NCI-H460 (cell line): ENCODE measurements at regions not wholly inside any gene's neighbourhood (a gene's known extent, or its start where the extent isn't known, plus 50 kb on each side); places are given as distances from the start of the nearest gene placed in this dataset.
"Not testable (repeated sequence)": the region's sequence is repeated elsewhere in the genome, so short reads cannot be mapped to it uniquely, and the experiment has no call there.

Source experiments
- DNase-seq: peaks from one replicate; pipeline ENCODE4 v3.0.0-alpha.2; 2016; ENCODE audit warnings: low read depth; ENCODE audit errors: extremely low read depth

- DNase-seq = no peak
Observed at GRCh38 chr5:67960939-67961338, 254.6 kb upstream of the PIK3R1 start.

- DNase-seq = no peak
Observed at GRCh38 chr5:67957374-67957773, 258.2 kb upstream of the PIK3R1 start.

- no peak for DNase-seq
Observed at GRCh38 chr5:67954351-67954750, 261.2 kb upstream of the PIK3R1 start.

- no peak for DNase-seq
Observed at GRCh38 chr5:67942421-67942820, 273.1 kb upstream of the PIK3R1 start.

GRCh38 chr5:67941614-67942401, 273.7 kb upstream of the PIK3R1 start:
- DNase-seq = no peak

- no peak for DNase-seq
Observed at GRCh38 chr5:67935908-67936566, 279.5 kb upstream of the PIK3R1 start.

GRCh38 chr5:67934976-67935375, 280.6 kb upstream of the PIK3R1 start:
- DNase-seq = no peak

GRCh38 chr5:67925511-67925910, 290.0 kb upstream of the PIK3R1 start:
- no peak for DNase-seq

- no peak for DNase-seq
Observed at GRCh38 chr5:67921004-67921601, 294.5 kb upstream of the PIK3R1 start.

GRCh38 chr5:67919532-67919931, 296.0 kb upstream of the PIK3R1 start:
- not testable (repeated sequence) for DNase-seq

- no peak for DNase-seq
Observed at GRCh38 chr5:67917561-67917960, 298.0 kb upstream of the PIK3R1 start.

- no peak for DNase-seq
Observed at GRCh38 chr5:67910546-67910945, 305.0 kb upstream of the PIK3R1 start.

GRCh38 chr5:67908126-67908765, 307.3 kb upstream of the PIK3R1 start:
- DNase-seq = no peak

GRCh38 chr5:67904366-67904765, 311.2 kb upstream of the PIK3R1 start:
- no peak for DNase-seq

- DNase-seq = no peak
Observed at GRCh38 chr5:67903656-67904055, 311.9 kb upstream of the PIK3R1 start.

- DNase-seq = no peak
Observed at GRCh38 chr5:67903121-67903520, 312.4 kb upstream of the PIK3R1 start.

GRCh38 chr5:67902497-67902830, 313.1 kb upstream of the PIK3R1 start:
- no peak for DNase-seq

- no peak for DNase-seq
Observed at GRCh38 chr5:67901814-67902496, 313.6 kb upstream of the PIK3R1 start.

GRCh38 chr5:67900514-67900913, 315.0 kb upstream of the PIK3R1 start:
- no peak for DNase-seq

GRCh38 chr5:67897980-67898379, 317.6 kb upstream of the PIK3R1 start:
- DNase-seq = no peak

- no peak for DNase-seq
Observed at GRCh38 chr5:67897431-67897830, 318.1 kb upstream of the PIK3R1 start.
